HG02610 (cell line): ENCODE measurements at regions not wholly inside any gene's neighbourhood (a gene's known extent, or its start where the extent isn't known, plus 50 kb on each side); places are given as distances from the start of the nearest gene placed in this dataset.
"Not testable (repeated sequence)": the region's sequence is repeated elsewhere in the genome, so short reads cannot be mapped to it uniquely, and the experiment has no call there.

ENCODE experiments used
- ATAC-seq: cut with Tn5 transposase; IDR thresholded peaks from one replicate; pipeline ENCODE4 v1.9.1; 2021; ENCODE audit warnings: mild to moderate bottlenecking, moderate library complexity; ENCODE audit not compliant: unreplicated experiment

DNA sequence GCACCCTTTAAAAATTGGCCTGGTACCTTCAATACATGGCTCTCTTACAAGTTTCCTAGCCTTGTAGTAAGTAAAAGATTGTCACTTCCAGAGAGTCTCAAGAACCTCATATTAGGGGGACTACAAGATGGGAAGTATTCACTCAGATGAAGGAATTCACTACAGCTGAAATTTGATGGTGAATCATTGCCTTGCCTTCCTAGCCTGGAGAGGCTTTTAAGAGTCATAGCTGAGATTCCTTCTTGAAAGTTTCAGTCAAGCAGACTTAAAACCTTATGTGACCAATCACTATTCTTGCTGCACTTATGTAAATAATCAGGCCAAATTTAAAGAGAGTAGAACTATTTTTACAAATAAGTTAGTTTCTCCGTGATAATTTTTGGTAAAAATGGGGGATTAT, 451.6 kb downstream of the TRHDE start:
- ATAC-seq = no peak

DNA sequence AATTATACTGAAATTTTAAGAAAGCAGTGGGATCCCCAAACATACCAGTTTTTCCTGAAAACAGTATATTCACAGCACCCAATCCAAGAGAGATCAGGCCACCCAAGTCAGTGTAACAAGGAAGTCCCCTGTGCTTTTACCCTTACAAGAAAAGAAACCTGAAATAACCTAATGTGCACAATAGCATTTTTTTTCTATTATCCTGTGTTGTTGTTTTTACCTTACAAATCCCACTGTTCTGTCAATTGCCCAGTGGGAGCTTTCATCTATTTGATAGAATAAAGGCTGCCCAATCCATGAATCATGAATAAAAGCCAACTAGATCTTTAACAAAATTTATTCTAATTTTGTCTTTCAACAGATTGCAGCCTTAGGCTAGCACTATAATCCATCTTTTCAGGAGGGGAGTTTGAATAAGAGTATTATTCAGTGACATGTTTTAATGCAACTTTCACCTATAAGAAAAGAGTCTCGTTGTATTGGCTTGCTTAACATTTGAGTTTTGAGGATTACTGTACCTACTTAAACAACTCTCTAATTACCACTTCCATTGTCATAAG, 457.4 kb downstream of the TRHDE start:
- no peak for ATAC-seq

DNA sequence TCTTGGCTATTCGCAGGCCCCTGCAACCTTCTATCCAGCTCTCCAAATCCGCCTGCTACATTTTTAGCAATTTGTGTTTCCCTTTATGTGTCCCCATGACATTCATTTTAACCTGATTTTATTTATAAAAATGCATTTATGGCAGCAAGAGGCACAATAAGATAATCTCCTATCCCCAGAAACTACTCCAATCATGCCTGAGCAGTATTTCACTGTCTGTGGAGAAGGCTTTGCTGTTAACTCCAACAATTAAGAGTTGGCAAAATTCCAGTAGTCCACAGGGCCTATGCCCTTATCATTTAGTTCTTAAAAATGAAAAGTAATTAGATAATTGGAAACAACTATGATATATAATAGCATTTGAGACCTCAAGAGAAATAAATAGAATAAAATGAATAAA, 462.4 kb downstream of the TRHDE start:
- ATAC-seq = no peak

DNA sequence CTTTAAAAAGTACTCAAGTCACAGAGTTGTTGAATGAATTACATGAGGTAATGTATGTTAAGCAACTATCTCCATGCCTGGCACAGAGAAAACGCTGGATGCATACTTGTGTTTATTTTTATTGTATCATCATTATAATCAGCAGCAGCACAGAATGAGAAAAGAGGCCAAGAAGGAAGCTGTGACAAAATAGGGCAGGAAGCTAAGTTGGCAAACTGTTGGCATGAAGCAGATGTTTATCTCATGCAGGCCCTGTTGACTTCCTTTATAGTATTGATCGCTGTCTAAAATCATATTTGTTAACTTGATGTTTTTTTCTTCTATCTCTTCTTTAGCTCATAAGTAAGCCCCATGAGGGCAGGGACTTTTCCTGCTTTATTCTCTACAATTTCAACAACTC, 466.6 kb downstream of the TRHDE start:
- no peak for ATAC-seq

DNA sequence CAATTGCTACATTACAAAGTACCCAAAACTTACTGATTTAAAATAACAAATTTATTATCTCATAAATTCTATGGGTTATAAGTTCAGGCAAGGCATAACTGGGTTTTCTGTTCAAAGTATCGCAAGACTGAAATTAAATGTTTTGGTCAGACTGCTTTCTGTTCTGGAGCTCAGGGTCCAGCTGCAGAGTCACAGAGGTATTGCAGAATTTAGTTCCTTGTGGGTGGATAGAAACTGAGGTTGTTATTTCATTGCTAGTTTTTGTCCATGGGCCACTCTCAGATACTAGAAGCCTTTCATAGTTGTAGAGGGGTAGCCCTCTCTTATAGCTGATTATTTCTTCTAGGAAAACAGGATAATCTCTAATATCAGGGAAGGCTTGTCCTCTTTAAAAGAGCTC, 467.9 kb downstream of the TRHDE start:
- ATAC-seq = no peak

DNA sequence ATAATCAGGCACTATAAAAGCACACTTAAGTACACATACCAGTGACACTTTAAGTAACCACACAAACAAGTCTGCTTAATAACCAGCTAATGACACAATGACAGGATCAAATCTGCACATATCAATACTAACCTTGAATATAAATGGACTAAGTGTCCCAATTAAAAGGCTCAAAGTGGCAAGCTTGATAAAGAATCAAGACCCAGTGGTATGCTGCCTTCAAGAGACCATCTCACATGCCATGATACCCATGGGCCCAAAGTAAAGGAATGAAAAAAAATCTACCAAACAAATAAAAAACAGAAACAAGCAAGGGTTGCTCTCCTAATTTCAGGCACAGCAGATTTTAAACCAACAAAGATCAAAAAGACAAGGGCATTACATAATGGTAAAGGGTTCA, 470.4 kb downstream of the TRHDE start:
- no peak for ATAC-seq

DNA sequence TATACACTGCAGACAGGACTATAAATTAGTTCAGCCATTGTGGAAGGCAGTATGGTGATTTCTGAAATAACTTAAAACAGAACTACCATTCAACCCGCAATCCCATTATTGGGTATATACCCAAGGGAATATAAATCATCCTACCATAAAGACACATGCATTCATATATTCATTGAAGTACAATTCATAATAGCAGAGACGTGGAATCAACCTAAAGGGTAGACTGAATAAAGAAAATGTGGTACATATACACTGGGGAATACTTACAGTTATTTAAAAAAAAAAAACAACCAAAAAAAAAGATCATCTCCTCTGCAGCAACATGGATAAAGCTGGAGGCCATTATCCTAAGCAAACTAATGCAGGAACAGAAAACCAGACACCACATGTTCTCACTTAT, 473.9 kb downstream of the TRHDE start:
- ATAC-seq = no peak

DNA sequence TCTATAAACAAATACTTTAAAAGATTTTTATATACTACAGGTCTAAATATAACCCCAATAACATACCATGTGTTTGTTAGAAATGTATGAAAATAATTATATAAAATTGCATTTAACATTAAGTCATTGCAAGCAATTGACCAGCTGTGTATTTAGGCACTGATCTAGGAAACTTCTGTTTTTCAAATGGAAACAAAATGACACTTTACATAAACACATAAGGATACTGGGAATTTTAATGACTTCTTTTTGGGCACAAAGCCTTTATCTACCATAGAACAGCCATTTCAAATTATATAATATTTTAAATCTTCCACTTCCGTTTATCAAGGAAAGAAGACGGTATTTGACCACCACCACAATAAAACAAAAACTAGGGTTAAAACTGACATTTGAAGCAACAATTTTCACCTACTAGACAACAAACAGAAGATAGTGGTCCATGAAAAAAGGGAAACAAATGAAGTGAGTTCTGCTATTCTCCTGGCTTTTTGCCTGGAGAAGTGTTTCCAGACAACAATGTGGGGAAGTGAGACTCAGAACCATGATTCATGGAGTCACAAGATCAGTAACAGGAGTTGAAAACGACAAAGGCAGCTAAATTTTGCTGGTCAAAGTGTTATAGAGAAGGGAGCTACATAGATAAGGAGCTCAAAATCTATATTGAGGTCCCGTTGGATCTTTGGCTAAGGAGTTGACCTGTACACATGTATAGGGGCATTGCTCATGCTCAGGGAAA, 475.1 kb downstream of the TRHDE start:
- ATAC-seq = no peak

DNA sequence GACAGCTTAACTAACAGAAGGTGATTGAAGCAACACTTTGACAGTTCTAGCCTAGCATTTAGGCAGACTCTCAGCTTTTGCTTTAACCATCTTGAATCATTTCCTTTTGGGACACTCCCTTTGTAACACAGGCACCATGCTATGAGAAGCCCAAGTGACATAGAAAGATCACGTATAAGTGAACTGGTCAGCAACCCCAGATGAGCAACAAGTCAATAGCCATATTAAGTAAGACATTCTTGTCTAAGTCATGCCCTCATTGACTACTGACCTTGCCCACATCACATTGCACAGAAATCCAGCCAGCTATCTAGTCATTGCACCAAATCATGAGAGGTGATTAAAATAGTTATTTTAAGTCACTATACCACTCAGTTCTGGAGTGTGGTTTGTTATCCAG, 476.8 kb downstream of the TRHDE start:
- ATAC-seq = no peak

DNA sequence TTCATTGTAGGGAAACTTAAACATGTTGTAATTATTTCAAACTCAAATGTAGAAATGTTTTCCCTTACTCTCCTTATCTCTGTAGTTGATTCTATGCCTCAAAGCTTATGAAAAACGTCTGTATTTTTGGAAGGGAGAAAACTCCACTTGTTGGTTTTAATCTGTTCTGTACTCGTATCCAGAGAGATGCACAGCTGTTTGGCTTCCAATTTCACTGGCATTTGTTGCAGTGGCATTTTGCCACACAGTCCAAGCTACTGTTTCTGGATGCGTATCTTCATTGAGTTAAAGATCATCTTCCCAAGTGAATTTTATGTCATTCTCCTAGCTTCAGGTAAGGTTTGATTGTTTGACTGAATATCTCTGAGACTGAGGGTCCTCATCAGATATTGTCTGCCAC, 481.4 kb downstream of the TRHDE start:
- no peak for ATAC-seq

DNA sequence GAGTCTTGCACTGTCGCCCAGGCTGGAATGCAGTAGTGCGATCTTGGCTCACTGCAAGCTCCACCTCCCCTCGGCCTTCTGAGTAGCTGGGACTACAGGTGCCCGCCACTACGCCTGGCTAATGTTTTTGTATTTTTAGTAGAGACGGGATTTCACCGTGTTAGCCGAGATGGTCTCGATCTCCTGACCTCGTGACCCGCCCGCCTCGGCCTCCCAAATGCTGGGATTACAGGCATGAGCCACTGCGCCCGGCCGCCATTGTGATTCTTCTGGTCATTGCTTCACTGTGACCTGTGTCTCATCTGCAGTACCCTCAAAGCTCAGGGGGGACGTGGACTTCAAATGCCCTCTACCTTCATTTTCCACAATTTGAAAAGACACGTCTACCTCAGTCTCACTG, 481.9 kb downstream of the TRHDE start:
- ATAC-seq = not testable (repeated sequence)

DNA sequence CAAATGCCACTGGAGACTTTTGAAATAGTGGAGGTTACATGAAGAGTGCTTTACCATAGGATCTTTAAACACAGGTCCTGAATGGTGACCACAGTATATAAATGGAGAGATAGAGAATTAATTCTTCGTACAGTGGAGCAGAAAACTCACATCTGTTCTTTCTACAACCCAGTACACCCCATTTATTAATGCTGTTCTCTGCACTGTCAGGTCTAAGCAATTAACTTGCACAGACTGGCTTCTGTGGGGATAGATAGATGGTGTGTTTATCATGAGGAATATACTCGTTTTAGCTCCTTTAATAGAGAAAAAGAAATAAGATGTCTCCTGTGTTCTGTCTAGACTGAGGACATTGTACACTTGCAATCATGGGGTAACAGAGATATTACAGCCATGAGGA, 494.3 kb downstream of the TRHDE start:
- no peak for ATAC-seq

DNA sequence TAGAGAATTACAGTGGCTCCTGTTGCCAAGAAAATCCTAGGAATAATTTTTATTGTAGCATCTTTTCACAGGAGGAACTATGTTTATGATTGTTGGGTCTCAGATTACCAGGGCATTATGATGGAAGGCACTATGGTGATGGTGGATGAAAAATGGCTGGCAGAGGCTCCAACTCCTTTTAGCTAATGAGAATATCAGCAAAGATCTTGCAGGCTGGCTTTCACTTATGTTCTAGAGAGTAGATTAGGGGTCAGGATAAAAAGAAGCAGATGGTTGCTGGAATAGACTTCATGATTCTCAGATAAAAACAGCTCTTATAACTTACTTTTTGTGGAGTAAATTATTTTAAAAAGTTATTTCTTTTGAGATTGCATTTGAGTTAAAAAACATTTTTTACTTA, 501.9 kb downstream of the TRHDE start:
- ATAC-seq = no peak

DNA sequence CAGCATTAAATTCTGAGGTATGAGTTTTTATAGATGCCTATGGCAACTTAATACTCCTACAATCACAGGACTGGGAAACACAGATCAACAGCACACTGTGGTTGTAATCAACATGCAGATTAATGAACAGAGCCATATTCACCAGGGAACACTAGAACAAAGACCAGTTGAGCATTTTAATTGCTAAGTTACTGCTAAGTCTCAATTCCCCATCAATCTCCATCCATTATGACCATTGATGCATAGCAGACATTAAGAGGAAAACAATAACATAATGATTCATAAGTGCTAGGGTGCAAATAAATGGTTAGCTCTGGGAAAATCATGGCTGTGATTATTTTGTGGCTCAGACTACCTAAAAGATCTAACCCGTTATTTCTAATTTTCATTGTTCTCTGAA, 505.6 kb downstream of the TRHDE start:
- no peak for ATAC-seq

DNA sequence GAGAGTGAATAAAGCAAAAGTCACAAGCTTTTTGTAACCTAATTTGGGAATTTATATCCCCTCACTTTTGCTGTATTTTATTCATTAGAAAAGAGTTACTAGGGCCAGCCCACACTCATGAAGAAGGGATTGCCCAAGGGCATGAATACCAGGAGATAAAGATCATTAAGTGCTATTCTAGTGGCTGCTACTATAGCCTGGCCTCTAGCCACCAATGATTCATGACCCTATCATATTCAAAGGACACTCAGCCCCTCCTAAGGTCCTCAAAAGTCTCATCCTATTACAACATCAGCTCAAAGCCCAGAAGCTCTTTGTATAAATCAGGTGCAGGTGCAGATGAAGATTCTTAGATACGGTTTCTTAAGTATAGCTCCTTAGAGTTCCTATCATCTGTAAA, 518.1 kb downstream of the TRHDE start:
- no peak for ATAC-seq

DNA sequence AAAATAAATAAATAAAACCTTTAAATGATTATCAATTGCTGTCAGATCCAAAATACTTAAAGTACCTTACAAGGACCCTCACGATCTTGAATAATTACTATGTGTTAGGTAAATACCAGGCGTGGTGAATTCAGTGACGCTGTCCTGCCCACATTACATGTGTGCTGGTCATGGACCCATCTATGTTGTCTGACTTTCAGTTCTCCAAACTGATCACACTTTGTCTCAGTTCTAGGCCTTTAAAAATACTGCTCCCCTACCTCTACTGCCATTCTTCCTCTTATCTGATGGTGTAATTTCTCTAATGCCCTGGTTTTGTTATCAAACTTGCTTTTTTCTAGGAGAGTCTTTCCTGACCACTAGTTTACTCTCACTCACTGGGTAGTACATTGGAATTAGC, 520.7 kb downstream of the TRHDE start:
- no peak for ATAC-seq

DNA sequence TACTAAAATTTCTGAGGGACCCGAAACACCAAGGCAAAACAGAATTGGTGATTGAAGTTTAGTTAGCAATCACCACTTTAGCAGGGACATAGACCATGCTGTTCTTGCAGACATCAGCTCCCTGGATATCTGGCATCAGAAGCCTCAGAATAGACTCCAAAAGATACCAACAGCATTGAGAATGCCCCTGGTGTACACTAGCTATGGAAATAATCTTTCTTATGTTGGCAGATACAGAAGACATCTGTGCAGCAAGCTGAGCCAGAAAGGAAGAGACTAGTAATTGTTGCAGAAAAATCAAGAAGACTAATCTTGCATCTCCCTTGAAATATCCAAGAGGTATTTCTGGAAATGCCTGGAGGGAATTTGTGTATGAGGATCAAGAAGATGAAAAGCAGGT, 521.6 kb downstream of the TRHDE start:
- no peak for ATAC-seq

DNA sequence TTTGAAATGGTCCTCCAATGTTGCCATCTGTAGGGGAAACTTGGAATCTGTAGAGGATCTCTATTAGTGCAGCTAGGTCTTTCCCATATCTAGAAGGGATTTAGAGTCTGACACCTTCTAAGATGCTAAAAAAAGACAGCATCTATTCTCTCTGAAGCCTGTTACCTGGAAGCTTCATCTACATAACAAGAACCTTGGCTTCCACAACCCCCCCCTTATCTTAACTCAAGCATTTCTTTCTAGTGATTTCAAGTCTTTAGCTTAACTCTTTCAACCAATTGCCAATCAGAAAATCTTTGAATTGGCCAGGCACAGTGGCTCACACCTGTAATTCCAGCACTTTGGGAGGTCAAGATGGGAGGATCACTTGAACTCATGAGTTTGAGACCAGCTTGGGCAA, 543.3 kb downstream of the TRHDE start:
- ATAC-seq = no peak

DNA sequence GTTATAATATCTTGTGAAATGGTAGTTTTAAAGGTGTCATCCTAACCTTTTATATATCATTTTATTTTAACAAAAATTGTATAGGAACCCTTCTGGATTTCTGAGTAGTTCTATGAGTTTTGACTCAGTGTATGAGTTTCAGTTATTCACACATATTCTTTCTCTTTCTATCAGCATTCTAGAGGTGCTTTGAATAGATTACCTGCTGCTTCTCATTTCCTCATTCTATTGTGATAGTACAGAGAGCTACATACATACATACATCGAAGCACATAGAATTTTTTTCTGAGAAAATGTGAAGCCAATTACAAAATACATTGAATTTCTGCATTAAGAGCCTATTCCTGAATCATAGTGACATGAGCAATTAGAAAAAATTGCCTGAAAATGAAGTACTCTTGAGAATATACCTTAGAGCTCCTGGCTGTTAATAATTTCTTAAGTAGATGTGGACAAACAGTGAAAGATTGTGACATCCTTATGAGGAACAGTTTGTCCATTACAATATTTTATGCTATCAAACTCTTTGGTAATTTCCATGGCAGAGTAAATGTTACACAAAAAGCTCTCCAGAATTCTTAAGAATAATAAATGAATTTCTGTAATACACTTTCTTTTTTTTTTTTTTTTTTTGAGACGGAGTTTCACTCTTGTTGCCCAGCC, 556.6 kb downstream of the TRHDE start:
- ATAC-seq = no peak

DNA sequence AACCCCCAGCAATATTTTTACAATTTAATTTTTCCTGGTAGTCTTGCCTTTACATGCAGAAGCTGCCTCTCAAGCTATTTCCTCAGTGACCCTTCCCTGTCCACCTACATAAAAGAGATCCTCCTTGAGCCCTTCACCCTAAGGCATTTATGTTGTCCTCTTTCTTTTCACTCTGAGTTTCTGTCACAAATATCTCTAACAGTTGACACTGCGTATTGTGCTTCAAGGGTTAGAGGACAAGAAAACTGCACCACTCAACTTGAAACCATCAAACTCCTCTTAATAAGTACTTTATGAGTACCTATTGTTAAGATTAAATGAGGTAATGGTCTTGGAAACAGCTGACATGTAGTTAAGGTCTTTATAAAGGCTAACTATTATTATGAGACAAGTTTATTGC, 557.7 kb downstream of the TRHDE start:
- ATAC-seq = no peak

DNA sequence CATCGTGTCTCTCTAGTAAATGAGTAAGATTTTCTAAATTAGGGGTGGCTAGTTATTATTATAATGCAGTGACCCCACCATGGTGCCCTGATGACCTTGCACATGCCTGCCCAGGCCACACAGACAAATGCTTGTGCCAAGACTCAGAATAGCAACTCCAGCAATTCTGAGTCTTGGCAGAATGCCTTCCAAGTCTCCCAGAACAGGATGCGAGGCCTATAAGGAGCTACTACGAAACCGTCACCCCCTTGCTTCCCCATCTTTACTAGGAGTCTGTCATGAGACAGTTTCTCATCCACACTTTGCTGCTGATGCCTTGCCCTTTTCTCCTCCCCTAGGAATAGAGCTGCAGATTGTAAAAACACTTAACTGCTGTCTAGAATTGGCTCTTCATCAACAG, 559.9 kb downstream of the TRHDE start:
- no peak for ATAC-seq

DNA sequence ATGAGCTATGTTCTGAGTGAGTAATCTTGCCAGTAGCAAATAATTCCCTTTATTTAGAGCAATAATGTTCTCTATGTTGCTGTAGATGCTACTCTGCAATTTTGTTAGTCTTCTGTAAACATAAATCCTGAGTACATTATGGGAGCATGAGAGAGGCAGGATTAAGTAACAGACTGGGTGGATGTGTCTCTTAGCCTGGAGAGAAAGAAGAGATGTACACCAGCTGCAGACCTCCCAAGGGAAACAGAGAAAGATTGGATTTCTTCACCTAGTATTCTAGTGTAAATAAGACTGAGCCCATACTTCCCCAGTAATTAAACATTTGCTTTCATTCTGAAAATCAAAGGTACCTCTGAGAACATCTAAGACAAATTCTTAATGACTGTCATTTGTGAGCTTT, 564.0 kb downstream of the TRHDE start:
- ATAC-seq = no peak

DNA sequence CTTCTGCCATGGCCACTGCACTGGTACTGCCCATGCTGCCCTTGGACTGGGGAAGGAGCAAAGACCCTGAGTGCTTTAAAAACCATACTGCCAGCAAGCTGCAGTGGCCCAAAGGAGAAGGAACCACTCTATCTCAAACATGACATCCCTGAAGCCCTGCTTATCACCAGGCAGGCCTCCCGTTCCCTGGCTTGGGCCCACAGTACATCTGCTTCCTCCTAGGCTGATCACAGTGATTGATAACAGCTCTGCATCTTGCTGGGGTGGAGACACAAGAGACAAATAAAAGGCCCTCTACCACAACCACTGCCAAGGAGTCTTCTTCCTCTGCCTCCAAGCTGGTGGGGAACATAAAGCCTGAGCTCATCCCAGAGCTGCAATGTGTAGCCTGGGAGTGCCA, 567.5 kb downstream of the TRHDE start:
- no peak for ATAC-seq
